ENCODE measurements at regions not wholly inside any gene's neighbourhood (a gene's known extent, or its start where the extent isn't known, plus 50 kb on each side); places are given as distances from the start of the nearest gene placed in this dataset.
A peak's percentile ranks its signal among the peaks of the same experiment; 100 is the strongest.

DNA sequence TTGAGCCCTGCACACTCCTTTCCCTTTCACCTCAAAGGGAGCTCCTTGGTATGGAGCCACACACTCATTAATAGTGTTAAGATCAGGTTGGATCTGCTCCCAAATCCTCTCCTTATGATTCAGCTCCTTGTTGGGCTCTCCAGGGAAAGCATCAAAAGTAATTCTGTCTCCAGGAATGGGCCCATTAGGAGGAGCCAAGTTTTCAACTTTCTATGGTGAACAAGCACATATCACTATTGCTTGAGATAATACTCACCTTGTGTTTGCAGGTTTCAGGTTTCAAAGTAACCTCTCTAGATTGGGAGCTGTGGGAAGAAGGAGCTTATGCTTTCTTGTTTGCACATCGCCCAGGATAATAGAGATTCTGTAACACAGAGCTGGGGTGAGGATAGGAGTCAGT lies 164.8 kb downstream of the TNFSF18 start:
- TF ChIP-seq POLR2A (IDR thresholded peaks at IDR 0.05) (no peak), POLR2AphosphoS5 (IDR thresholded peaks at IDR 0.05) (peak in 2 of 3 donors; percentile 11 to 31)
- TF ChIP-seq, protein P1, sequence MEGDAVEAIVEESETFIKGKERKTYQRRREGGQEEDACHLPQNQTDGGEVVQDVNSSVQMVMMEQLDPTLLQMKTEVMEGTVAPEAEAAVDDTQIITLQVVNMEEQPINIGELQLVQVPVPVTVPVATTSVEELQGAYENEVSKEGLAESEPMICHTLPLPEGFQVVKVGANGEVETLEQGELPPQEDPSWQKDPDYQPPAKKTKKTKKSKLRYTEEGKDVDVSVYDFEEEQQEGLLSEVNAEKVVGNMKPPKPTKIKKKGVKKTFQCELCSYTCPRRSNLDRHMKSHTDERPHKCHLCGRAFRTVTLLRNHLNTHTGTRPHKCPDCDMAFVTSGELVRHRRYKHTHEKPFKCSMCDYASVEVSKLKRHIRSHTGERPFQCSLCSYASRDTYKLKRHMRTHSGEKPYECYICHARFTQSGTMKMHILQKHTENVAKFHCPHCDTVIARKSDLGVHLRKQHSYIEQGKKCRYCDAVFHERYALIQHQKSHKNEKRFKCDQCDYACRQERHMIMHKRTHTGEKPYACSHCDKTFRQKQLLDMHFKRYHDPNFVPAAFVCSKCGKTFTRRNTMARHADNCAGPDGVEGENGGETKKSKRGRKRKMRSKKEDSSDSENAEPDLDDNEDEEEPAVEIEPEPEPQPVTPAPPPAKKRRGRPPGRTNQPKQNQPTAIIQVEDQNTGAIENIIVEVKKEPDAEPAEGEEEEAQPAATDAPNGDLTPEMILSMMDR (IDR thresholded peaks at IDR 0.05): no peak

Data from stomach (tissue), 4 donors.